Left ventricle myocardium superior (tissue), 1 donor: ENCODE measurements at regions not wholly inside any gene's neighbourhood (a gene's known extent, or its start where the extent isn't known, plus 50 kb on each side); places are given as distances from the start of the nearest gene placed in this dataset.
"Not testable (repeated sequence)": the region's sequence is repeated elsewhere in the genome, so short reads cannot be mapped to it uniquely, and the experiment has no call there.

Experiments used
- ATAC-seq: fragments of 200-7000 bp; cut with Tn5 transposase; one replicate; pipeline ENCODE4 v1.9.1; 2020; ENCODE audit warnings: mild to moderate bottlenecking, moderate library complexity
- DNase-seq: peaks from one replicate; pipeline ENCODE4 v3.0.0-alpha.2; 2020
- intact Hi-C: fragments of 100-400 bp; cut with micrococcal nuclease; formaldehyde crosslinking; loops from one replicate; pipeline ENCODE4 v1.11.0; 2022
- donor health status: DM: no; HTN: yes; CAD: no; lungs with severe emphysema.

DNA sequence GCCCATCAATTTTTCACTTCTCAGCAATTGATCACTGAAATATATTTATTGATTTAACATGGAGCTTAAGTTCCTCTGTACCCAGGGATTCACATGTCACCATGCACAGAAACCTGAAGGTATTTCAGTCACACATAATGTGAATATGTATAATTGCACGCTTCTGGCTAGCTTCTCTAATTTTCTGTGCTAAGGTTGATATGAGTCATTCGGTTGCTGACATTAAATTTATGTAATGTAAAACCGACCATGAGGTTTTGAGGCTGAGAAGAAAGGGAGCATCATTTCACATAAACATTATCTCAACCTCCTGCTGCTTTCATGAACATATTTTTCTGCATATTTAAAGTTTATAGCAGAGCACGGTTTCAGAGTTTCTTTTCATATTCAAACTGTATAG is 381.0 kb upstream of the TPK1 start:
- no peak for DNase-seq
- intact Hi-C loops: no loop called here
- ATAC-seq: no peak

DNA sequence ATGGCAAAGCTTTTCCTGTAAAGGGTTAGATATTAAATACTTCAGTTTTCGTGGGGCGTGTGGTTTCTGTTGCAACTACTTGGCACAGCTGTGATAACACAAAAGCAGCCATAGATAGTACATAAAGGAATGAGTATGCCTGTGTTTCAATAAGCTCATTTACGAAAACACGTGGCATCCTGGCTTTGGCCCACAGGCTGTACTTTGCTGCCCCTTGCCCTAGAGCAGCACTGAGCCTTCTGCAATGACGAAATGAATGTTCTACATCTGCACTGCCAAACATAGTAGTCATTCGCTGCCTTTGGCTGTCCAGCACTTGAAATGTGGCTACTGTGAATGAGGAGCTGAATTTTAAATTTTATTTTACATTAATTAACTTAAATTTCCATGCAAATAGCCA is 376.2 kb upstream of the TPK1 start:
- intact Hi-C loops: no loop called here
- ATAC-seq (no peak), DNase-seq (no peak)

GRCh38 chr7:145211211-145211610 is 375.4 kb upstream of the TPK1 start:
- intact Hi-C loops: no loop called here
- DNase-seq (no peak), ATAC-seq (no peak)

DNA sequence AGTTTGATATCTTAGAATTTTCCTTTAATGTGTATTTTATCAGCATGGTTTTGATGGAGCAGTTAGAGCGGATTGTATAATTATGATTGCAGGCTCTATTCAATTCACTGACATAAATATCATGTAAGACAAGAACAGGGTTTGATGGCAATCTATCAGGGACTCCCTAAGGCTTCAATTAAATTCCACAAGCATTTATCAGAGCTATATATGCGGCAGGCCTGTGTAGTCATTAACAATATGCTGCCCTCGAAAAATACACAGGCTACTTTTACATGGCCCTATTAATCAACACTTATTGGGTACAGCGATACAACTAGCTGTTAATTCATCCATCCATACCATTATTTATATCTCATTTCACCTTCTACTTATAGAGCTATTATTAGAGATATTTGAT is 358.1 kb upstream of the TPK1 start:
- ATAC-seq (no peak), DNase-seq (no peak)
- intact Hi-C loops: no loop called here

DNA sequence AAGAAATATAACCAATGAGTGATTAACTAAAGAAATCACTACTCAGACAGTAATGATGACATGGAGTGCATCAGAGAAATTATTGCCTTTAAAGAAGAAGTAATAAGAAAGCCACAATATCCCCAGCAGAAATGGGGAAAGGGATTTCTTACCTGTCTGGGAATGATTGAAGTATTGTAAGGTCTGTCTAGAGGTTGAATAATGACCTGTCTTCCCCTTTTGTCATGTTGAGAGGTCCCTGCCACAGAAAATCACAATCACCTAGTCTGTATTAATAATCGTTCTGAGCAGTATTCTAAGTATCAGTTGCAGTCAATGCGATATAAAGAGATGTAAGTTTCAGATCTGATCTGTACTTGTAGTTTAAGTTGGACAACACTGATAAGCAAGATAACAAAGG is 349.1 kb upstream of the TPK1 start:
- intact Hi-C loops: no loop called here
- DNase-seq (no peak), ATAC-seq (no peak)

DNA sequence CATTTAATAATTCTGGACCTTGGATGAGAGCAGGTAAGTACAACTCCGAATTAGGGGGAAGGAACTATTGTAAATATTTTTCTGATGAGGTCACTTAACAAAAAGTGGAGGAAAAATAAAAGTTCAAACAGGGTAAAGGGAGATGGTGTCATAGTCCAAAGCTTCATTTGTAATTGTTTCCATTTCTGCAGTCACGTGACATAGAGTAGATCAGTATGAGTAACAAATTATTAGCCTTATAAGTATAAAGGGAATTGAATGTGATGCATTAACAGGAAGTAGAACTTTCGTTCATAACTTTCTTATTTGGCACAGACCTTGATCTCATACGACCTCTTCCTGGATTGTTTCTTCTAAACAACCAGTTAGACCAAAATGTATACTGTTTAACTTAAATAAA is 347.2 kb upstream of the TPK1 start:
- ATAC-seq (no peak), DNase-seq (no peak)
- intact Hi-C loops: no loop called here

- intact Hi-C loops: no loop called here
- no peak for ATAC-seq
- no peak for DNase-seq
Measured at GRCh38 chr7:145175366-145175765, 339.5 kb upstream of the TPK1 start.

- intact Hi-C loops: no loop called here
- ATAC-seq (no peak), DNase-seq (no peak)
Measured at GRCh38 chr7:145169908-145170307, 334.1 kb upstream of the TPK1 start.

DNA sequence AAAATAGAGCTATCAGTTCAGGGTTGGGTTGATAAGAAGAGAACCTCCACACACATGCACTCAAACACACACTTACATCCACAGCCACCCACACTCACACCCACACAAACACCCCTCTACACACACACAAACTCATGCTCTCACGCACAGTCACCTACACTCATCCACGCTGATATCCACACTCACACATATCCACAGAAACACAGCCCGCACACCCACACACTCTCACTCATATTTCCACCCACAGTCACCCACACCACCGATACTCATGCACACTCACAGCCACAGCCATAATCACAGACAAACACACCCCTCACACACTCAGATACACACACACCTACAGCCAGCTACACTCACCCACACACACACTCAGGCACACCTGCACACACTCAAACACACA is 333.0 kb upstream of the TPK1 start:
- intact Hi-C loops: no loop called here
- ATAC-seq (no peak), DNase-seq (no peak)

- no peak for ATAC-seq
- DNase-seq: no peak
- intact Hi-C loops: no loop called here
Measured at GRCh38 chr7:145168427-145168826, 332.6 kb upstream of the TPK1 start.

GRCh38 chr7:145156834-145157233 is 321.0 kb upstream of the TPK1 start:
- no peak for DNase-seq
- intact Hi-C loops: no loop called here
- ATAC-seq: no peak

DNA sequence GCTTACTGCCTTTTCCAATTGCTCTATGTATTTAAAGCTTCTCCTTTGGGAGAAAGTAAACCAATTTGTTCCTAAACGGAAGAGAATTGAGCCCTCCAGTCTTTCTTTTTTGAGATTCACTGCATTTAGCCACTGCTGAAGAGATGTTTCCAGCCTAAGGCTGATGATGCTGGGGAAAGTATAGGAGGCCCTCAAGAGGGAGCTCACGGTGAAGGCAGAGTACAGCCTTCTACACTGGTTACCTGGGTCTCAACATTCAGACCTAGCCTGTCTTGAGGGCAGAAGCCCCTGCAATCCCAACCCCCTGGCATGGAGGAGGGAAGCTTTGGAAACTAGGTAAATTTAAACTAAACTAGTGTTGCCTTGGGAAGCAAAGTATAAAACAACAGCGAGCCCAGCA is 316.7 kb upstream of the TPK1 start:
- ATAC-seq: no peak
- intact Hi-C loops: no loop called here
- no peak for DNase-seq

- intact Hi-C loops: no loop called here
- ATAC-seq: no peak
- no peak for DNase-seq
Measured at GRCh38 chr7:145151676-145152075, 315.8 kb upstream of the TPK1 start.

GRCh38 chr7:145147865-145148264 is 312.0 kb upstream of the TPK1 start:
- intact Hi-C loops: no loop called here
- ATAC-seq: no peak
- DNase-seq: no peak

DNA sequence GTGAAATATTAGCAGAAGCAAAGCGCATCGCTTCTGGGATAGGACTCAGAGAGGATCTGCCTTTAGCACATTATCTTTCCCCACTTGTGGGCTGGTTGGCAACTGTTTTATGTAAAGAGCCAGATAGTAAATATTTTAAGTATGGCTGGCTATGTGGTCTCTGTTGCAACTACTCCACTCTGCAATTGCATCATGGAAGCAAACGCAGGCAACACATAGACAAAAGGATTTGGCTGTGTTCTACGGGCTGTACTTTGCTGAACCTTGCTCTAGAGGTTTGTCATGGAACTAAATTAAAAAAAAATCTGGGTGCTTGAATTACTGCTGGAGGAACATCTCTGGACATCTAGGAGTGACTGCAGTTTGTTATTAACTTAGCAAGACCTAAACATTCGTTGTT is 307.8 kb upstream of the TPK1 start:
- ATAC-seq (no peak), DNase-seq (no peak)
- intact Hi-C loops: no loop called here

GRCh38 chr7:145134377-145134776 is 298.5 kb upstream of the TPK1 start:
- ATAC-seq (no peak), DNase-seq (no peak)

DNA sequence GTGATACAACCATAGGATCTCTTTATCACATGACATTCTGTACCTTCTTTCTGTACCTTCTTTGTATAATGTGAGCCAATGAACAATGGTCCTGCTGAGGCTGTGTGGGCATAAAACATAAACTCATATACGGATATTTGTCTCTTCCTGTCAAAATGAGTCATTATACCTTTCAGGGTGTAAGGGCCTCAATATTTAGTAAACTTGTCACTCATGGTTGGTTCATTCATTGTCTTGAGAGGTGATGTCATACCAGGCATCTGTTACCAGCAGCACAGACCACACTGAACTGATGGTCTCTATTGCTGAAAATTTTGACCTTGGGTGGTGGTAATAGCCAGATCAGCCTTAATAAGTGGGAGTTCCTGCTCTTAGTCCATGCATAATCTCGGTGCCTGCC is 287.6 kb upstream of the TPK1 start:
- ATAC-seq (no peak), DNase-seq (no peak)
- intact Hi-C loops: no loop called here

More at GRCh38 chr7:145134377-145134776, 298.5 kb upstream of the TPK1 start:
- intact Hi-C loops: no loop called here

- DNase-seq (peak; percentile 57), ATAC-seq (peak; percentile 84)
- intact Hi-C loops: no loop called here
Measured at GRCh38 chr7:145106001-145106400, 270.1 kb upstream of the TPK1 start.

DNA sequence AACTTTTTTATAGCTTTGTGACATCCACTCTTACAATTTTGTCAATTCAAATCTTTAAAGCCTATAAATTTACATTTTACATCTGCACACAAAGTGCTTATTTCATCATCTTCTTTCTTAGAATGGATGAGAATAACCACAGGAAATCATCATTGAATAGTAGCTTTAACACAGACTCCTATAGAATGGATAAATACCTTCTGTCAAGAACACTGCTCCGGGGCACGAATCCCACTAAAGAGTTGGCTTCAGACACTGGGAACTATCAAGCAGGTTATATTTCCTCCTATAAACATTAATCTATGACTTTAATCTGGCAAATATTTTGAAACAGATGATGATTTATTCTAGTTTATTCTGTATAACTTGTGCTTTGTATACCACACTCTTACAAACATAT is 269.7 kb upstream of the TPK1 start:
- DNase-seq (no peak), ATAC-seq (no peak)
- intact Hi-C loops: no loop called here

DNA sequence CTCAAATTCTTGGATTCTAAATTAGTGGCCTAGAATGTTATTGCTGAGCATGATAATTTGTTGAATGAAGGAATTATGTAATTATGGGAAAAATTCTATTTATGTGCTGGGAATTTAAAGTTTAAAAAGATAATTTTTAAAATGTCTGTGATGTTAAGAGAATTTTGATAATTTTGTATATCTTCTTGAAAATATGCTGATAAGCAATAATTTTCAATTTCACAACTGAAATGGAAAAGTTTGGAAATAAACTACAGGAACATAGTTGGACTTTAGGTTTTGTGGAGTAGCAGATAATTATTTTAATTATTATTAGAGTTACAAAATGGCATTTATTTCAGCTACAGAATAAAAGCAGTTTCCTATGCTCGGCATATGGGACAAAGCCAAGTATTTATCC is 268.5 kb upstream of the TPK1 start:
- ATAC-seq (no peak), DNase-seq (no peak)
- intact Hi-C loops: no loop called here

DNA sequence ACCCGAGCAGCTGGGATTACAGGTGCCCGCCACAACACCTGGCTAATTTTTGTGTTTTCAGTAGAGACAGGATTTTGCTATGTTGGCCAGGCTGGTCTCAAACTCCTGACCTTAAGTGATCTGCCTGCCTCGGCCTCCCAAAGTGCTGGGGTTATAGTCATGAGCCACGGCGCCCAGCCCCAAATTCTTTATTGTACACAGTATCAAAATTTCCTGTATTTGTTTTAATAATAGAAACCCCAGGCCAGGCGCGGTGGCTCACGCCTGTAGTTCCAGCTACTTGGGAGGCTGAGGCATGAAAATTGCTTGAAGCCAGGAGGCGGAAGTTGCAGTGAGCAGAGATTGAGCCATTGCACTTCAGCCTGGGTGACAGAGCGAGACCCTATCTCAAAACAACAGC is 266.3 kb upstream of the TPK1 start:
- intact Hi-C loops, DNase-seq, ATAC-seq: not testable (repeated sequence)

DNA sequence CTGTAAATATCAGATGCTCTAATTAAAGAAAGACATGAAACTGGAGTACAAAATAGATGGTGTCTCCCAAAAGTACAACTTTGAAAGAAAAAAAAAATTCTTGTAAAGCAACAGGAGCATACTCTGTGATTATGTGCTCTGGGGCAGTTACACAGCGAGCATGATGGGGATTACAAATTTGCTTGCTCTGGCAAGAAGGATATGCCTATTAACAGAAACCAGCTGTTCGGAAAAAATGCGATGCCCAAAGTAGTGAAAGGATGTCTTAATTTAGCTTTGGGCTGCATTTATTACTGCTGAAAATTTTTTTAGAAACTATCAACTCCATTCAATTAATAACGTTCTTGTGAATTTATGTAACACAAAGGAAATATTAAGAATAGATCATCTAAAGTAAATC is 256.9 kb upstream of the TPK1 start:
- ATAC-seq: no peak
- intact Hi-C loops: no loop called here
- no peak for DNase-seq
